IMR-90 (cell line): ENCODE measurements at regions not wholly inside any gene's neighbourhood (a gene's known extent, or its start where the extent isn't known, plus 50 kb on each side); places are given as distances from the start of the nearest gene placed in this dataset.

Experiments used
- ATAC-seq: fragments of 200-7000 bp; cut with Tn5 transposase; 2 replicates; pipeline ENCODE4 v1.9.1; 2020; ENCODE audit warnings: low read depth, mild to moderate bottlenecking, moderate library complexity
- BruUV-seq: library from RNA; stranded (reverse); fragments of 400-500 nt; replicated peaks from 2 replicates; lab custom pipeline; 2021; lab: Mats Ljungman, UMichigan
- CTCF ChIA-PET: fragments of 300-600 bp; formaldehyde crosslinking; extraction: SDS; loops from one replicate; lab custom pipeline; 2021; ENCODE audit warnings: antibody characterized with exemption; lab: Yijun Ruan, JAX
- POLR2A ChIA-PET: fragments of 300-600 bp; sonication (Branson Sonifier 250); formaldehyde crosslinking; loops from one replicate; lab custom pipeline; 2022; ENCODE audit warnings: antibody characterized with exemption; ENCODE audit not compliant: unreplicated experiment; lab: Charles Lee
- DNase-seq: peaks from one replicate; pipeline ENCODE4 v3.0.0; 2013
- H2AFZ ChIP-seq: replicated peaks from 2 replicates; pipeline ENCODE3; 2013; ENCODE audit warnings: low read length, mild to moderate bottlenecking; ENCODE audit not compliant: poor library complexity
- H2AK5ac ChIP-seq: 2 replicates; pipeline ENCODE4 v1.6.1; 2013; ENCODE audit warnings: low read depth, low read length, inconsistent platforms
- H2AK9ac ChIP-seq: replicated peaks from 2 replicates; pipeline ENCODE3; 2013; ENCODE audit warnings: mild to moderate bottlenecking, low read depth, low read length, moderate library complexity; ENCODE audit not compliant: poor library complexity
- H2BK120ac ChIP-seq: 2 replicates; pipeline ENCODE4 v1.6.1; 2013; ENCODE audit warnings: low read depth, low read length, inconsistent platforms
- H2BK15ac ChIP-seq: 3 replicates; pipeline ENCODE4 v1.6.1; 2013; ENCODE audit warnings: low read depth, low read length, inconsistent platforms
- H2BK20ac ChIP-seq: 2 replicates; pipeline ENCODE4 v1.6.1; 2013; ENCODE audit warnings: low read depth, mild to moderate bottlenecking, inconsistent platforms, low read length, moderate library complexity
- H2BK5ac ChIP-seq: 2 replicates; pipeline ENCODE4 v1.6.1; 2013; ENCODE audit warnings: mild to moderate bottlenecking, low read depth, low read length, inconsistent platforms; ENCODE audit not compliant: poor library complexity, severe bottlenecking
- H3K14ac ChIP-seq: replicated peaks from 2 replicates; pipeline ENCODE4 v1.6.1; 2013; ENCODE audit warnings: low read depth, low read length, inconsistent platforms
- H3K18ac ChIP-seq: 2 replicates; pipeline ENCODE4 v1.6.1; 2013; ENCODE audit warnings: low read depth, low read length, control low read depth
- H3K23ac ChIP-seq: 2 replicates; pipeline ENCODE4 v1.6.1; 2013; ENCODE audit warnings: low read depth, low read length, inconsistent platforms
- H3K27ac ChIP-seq: 2 replicates; pipeline ENCODE4 v1.5.1; 2013; ENCODE audit warnings: mild to moderate bottlenecking, control low read depth, low read length; ENCODE audit not compliant: insufficient read depth
- H3K27me3 ChIP-seq: 2 replicates; pipeline ENCODE4 v1.6.1; 2013; ENCODE audit warnings: low read length; ENCODE audit not compliant: control insufficient read depth, insufficient read depth
- H3K36me3 ChIP-seq: 2 replicates; pipeline ENCODE4 v1.6.1; 2013; ENCODE audit warnings: low read length, mixed read lengths; ENCODE audit not compliant: control insufficient read depth, insufficient read depth
- H3K4ac ChIP-seq: 2 replicates; pipeline ENCODE4 v1.6.1; 2013; ENCODE audit warnings: low read depth, low read length, inconsistent platforms
- H3K4me1 ChIP-seq: 2 replicates; pipeline ENCODE4 v1.6.1; 2013; ENCODE audit warnings: low read length, mixed read lengths; ENCODE audit not compliant: control insufficient read depth, insufficient read depth
- H3K4me2 ChIP-seq: 2 replicates; pipeline ENCODE4 v1.6.1; 2013; ENCODE audit warnings: low read depth, mild to moderate bottlenecking, control low read depth, low read length, moderate library complexity
- H3K4me3 ChIP-seq: 2 replicates; pipeline ENCODE4 v1.5.1; 2013; ENCODE audit warnings: low read depth, mild to moderate bottlenecking, control low read depth, low read length, moderate library complexity; ENCODE audit not compliant: insufficient read depth
- H3K56ac ChIP-seq: 2 replicates; pipeline ENCODE4 v1.6.1; 2013; ENCODE audit warnings: low read length, inconsistent platforms; ENCODE audit not compliant: insufficient read depth; ENCODE audit errors: extremely low read depth
- H3K79me1 ChIP-seq, 2 experiments: 2 replicates each; pipeline ENCODE4 v1.6.1; 2013; ENCODE audit warnings: low read length in 2 of 2, inconsistent platforms in 1 of 2, low read depth in 1 of 2
- H3K9ac ChIP-seq: 2 replicates; pipeline ENCODE4 v1.6.1; 2013; ENCODE audit warnings: low read depth, low read length, control low read depth
- H3K9me1 ChIP-seq: 2 replicates; pipeline ENCODE4 v1.6.1; 2013; ENCODE audit warnings: low read length, inconsistent platforms; ENCODE audit not compliant: insufficient read depth
- H3K9me3 ChIP-seq: 2 replicates; pipeline ENCODE4 v1.6.1; 2013; ENCODE audit warnings: low read length; ENCODE audit not compliant: control insufficient read depth, insufficient read depth
- H4K20me1 ChIP-seq: 2 replicates; pipeline ENCODE4 v1.6.1; 2013; ENCODE audit warnings: low read length, inconsistent platforms; ENCODE audit not compliant: insufficient read depth
- H4K5ac ChIP-seq: 2 replicates; pipeline ENCODE4 v1.6.1; 2013; ENCODE audit warnings: mild to moderate bottlenecking, low read depth, low read length, control low read depth
- H4K8ac ChIP-seq, 2 experiments: 2 replicates each; pipeline ENCODE4 v1.6.1; 2013; ENCODE audit warnings: low read depth in 2 of 2, low read length in 2 of 2, control low read depth in 1 of 2, inconsistent platforms in 1 of 2
- H4K91ac ChIP-seq: 2 replicates; pipeline ENCODE4 v1.6.1; 2013; ENCODE audit warnings: low read depth, low read length, inconsistent platforms; ENCODE audit not compliant: insufficient read depth
- BHLHE40 ChIP-seq: fragments of 150-350 bp; IDR thresholded peaks from 2 replicates; pipeline ENCODE4 v1.6.1; 2016; ENCODE audit warnings: mild to moderate bottlenecking, low read depth, low read length
- CEBPB ChIP-seq: IDR thresholded peaks from 2 replicates; pipeline ENCODE4 v1.6.1; 2012; ENCODE audit warnings: low read depth, low read length, improper control_type of control experiment
- CHD1 ChIP-seq: IDR thresholded peaks from 2 replicates; pipeline ENCODE4 v1.6.1; 2012; ENCODE audit warnings: low read depth, low read length, improper control_type of control experiment
- CTCF ChIP-seq: conservative IDR thresholded peaks from 2 replicates; pipeline ENCODE4 v1.5.1; 2012; ENCODE audit warnings: mild to moderate bottlenecking, low read depth, low read length, improper control_type of control experiment
- ELK1 ChIP-seq: fragments of 150-350 bp; IDR thresholded peaks from 2 replicates; pipeline ENCODE4 v1.6.1; 2016; ENCODE audit warnings: low read depth, mild to moderate bottlenecking, low read length, moderate library complexity, borderline replicate concordance
- FOS ChIP-seq: fragments of 150-350 bp; IDR thresholded peaks from 2 replicates; pipeline ENCODE4 v1.6.1; 2016; ENCODE audit warnings: low read depth, low read length
- MAFK ChIP-seq: IDR thresholded peaks from 2 replicates; pipeline ENCODE4 v1.6.1; 2012; ENCODE audit warnings: low read depth, low read length, improper control_type of control experiment
- MAZ ChIP-seq: IDR thresholded peaks from 2 replicates; pipeline ENCODE4 v1.6.1; 2012; ENCODE audit warnings: low read depth, mild to moderate bottlenecking, low read length, improper control_type of control experiment, moderate library complexity, borderline replicate concordance
- MXI1 ChIP-seq: IDR thresholded peaks from 2 replicates; pipeline ENCODE4 v1.6.1; 2012; ENCODE audit warnings: low read depth, mild to moderate bottlenecking, low read length, moderate library complexity, borderline replicate concordance
- NFE2L2 ChIP-seq: fragments of 150-350 bp; IDR thresholded peaks from 2 replicates; pipeline ENCODE4 v1.6.1; 2016; ENCODE audit warnings: low read depth, mild to moderate bottlenecking, low read length
- POLR2A ChIP-seq: IDR thresholded peaks from 2 replicates; pipeline ENCODE4 v1.6.1; 2012; ENCODE audit warnings: mild to moderate bottlenecking, low read depth, low read length
- RAD21 ChIP-seq: IDR thresholded peaks from 2 replicates; pipeline ENCODE4 v1.6.1; 2012; ENCODE audit warnings: low read length, improper control_type of control experiment
- RCOR1 ChIP-seq: IDR thresholded peaks from 2 replicates; pipeline ENCODE4 v1.6.1; 2012; ENCODE audit warnings: mild to moderate bottlenecking, low read length, improper control_type of control experiment; ENCODE audit not compliant: insufficient replicate concordance
- RFX5 ChIP-seq: IDR thresholded peaks from 2 replicates; pipeline ENCODE4 v1.8.0; 2012; ENCODE audit warnings: low read depth, mild to moderate bottlenecking, low read length, moderate library complexity
- SMC3 ChIP-seq: fragments of 150-350 bp; IDR thresholded peaks from 2 replicates; pipeline ENCODE4 v1.6.1; 2016; ENCODE audit warnings: low read depth, mild to moderate bottlenecking, antibody characterized with exemption, low read length, moderate library complexity
- WGBS, 2 experiments: methylation state at CpG; one replicate each; pipeline versions ENCODE4 v1.1.5 to v1.1.7; 2013; ENCODE audit warnings: missing lambda C conversion rate in 2 of 2; ENCODE audit not compliant: insufficient read length in 1 of 2; ENCODE audit errors: extremely low coverage in 2 of 2; 5-methylcytosine and 5-hydroxymethylcytosine counted together
- dilution Hi-C: fragments of 300-500 bp; cut with HindIII; formaldehyde crosslinking; loops from one replicate; pipeline ENCODE4 v1.14.3; 2018; ENCODE audit warnings: low sequenced_read_pairs; ENCODE audit not compliant: unreplicated experiment
- in situ Hi-C: fragments of 300-500 bp; cut with MboI; formaldehyde crosslinking; loops from 3 replicates; pipeline ENCODE4 v1.14.3; 2019; ENCODE audit warnings: low sequenced_read_pairs, inconsistent platforms, mixed read lengths
- intact Hi-C: fragments of 100-400 bp; cut with micrococcal nuclease; formaldehyde crosslinking; loops from 2 replicates; pipeline ENCODE4 v1.10.0; 2022
- TF ChIP-seq, protein P1 (sequence below): fragments of 150-350 bp; IDR thresholded peaks from 2 replicates; pipeline ENCODE4 v1.6.1; 2017; ENCODE audit warnings: mild to moderate bottlenecking, antibody characterized with exemption, low read length, low read depth

GRCh38 chr5:67954351-67954750, 261.2 kb upstream of the PIK3R1 start:
- Histone ChIP-seq H3K79me1 (no peaks in the 10 kb centered on the region), H3K4me3 (no peak overlapping the region), H3K9me1 (no peaks in the 10 kb centered on the region), H4K8ac (no peak overlapping the region), H3K4me2 (no peak overlapping the region), H3K4me1 (no peaks in the 10 kb centered on the region), H4K5ac (no peak overlapping the region), H3K27ac (no peak overlapping the region), H2BK120ac (no peak overlapping the region), H4K91ac (no peak overlapping the region), H3K23ac (no peak overlapping the region), H2AK9ac (no peak overlapping the region), H3K56ac (no peak overlapping the region), H3K27me3 (no peaks in the 10 kb centered on the region; the same call in 1 of the 2 replicates), H4K20me1 (no peaks in the 10 kb centered on the region), H2BK20ac (no peak overlapping the region), H3K4ac (no peak overlapping the region), H2AFZ (no peak overlapping the region), H3K18ac (no peak overlapping the region), H3K14ac (no peak overlapping the region), H3K9me3 (no peaks in the 10 kb centered on the region), H2AK5ac (no peak overlapping the region), H2BK15ac (no peak overlapping the region), H3K36me3 (no peaks in the 10 kb centered on the region), H3K9ac (no peak overlapping the region), H2BK5ac (no peak overlapping the region)
- ATAC-seq (no peak), DNase-seq (no peak)
- TF ChIP-seq CEBPB (no peak), SMC3 (no peak), POLR2A (no peak), CHD1 (no peak), ELK1 (no peak), RCOR1 (no peak), MAZ (no peak), MAFK (no peak), RAD21 (no peak), MXI1 (no peak), RFX5 (no peak), BHLHE40 (no peak), CTCF (no peak), NFE2L2 (no peak), FOS (no peak)
- TF ChIP-seq, protein P1, sequence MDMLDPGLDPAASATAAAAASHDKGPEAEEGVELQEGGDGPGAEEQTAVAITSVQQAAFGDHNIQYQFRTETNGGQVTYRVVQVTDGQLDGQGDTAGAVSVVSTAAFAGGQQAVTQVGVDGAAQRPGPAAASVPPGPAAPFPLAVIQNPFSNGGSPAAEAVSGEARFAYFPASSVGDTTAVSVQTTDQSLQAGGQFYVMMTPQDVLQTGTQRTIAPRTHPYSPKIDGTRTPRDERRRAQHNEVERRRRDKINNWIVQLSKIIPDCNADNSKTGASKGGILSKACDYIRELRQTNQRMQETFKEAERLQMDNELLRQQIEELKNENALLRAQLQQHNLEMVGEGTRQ, result no peak
- dilution Hi-C loops (no loop called here), intact Hi-C loops (no loop called here), in situ Hi-C loops (no loop called here)
- WGBS, 2 experiments, result no CpG with 5 or more reads among the region's 2 CpGs
- no TSS peak for BruUV-seq
- ChIA-PET POLR2A (no interaction called here), CTCF (no interaction called here)
